ENCODE measurements at regions not wholly inside any gene's neighbourhood (a gene's known extent, or its start where the extent isn't known, plus 50 kb on each side); places are given as distances from the start of the nearest gene placed in this dataset.

GRCh38 chr6:67886036-67886707 lies 748.9 kb upstream of the ADGRB3 start:
- intact Hi-C loops (cut with micrococcal nuclease; ENCODE audit: unreplicated experiment) = no loop called here
- POLR2A ChIA-PET (ENCODE audit: low non-redundant PET) = no interaction called here
- Histone ChIP-seq H3K4me1 (ENCODE audit: insufficient read depth, low read length, poor library complexity, severe bottlenecking) (no peaks in the 10 kb centered on the region), H3K27ac (ENCODE audit: low read depth, low read length, poor library complexity, severe bottlenecking) (no peak overlapping the region), H3K4me3 (ENCODE audit: low read depth, low read length, poor library complexity, severe bottlenecking) (no peak overlapping the region), H3K36me3 (ENCODE audit: insufficient read depth, low read length, poor library complexity, severe bottlenecking) (no peaks in the 10 kb centered on the region), H3K27me3 (replicated peaks; ENCODE audit: insufficient read depth, low read depth, low read length, poor library complexity) (no peaks in the 10 kb centered on the region), H3K9me3 (ENCODE audit: low read depth, low read length, poor library complexity, severe bottlenecking) (no peaks in the 10 kb centered on the region)
- DNase-seq (ENCODE audit: low spot score) = no peak
- TF ChIP-seq EZH2 (IDR thresholded peaks at IDR 0.05; ENCODE audit: borderline replicate concordance, low read depth, low read length, poor library complexity, severe bottlenecking) (no peak), CTCF (conservative IDR thresholded peaks at IDR 0.05; ENCODE audit: low read depth, low read length) (no peak)
- CTCF ChIA-PET = no interaction called here
- no TSS peak for BruUV-seq (replicated peaks)

- CTCF ChIA-PET = no interaction called here
These were observed 749.7 kb upstream of the ADGRB3 start for GRCh38 chr6:67885081-67886033.

GRCh38 chr6:67884442-67884841 lies 750.6 kb upstream of the ADGRB3 start:
- intact Hi-C loops (cut with micrococcal nuclease; ENCODE audit: unreplicated experiment) = no loop called here
- Histone ChIP-seq H3K27ac (ENCODE audit: low read depth, low read length, poor library complexity, severe bottlenecking) (no peak overlapping the region), H3K27me3 (replicated peaks; ENCODE audit: insufficient read depth, low read depth, low read length, poor library complexity) (no peaks in the 10 kb centered on the region), H3K36me3 (ENCODE audit: insufficient read depth, low read length, poor library complexity, severe bottlenecking) (no peaks in the 10 kb centered on the region), H3K4me1 (ENCODE audit: insufficient read depth, low read length, poor library complexity, severe bottlenecking) (no peaks in the 10 kb centered on the region), H3K9me3 (ENCODE audit: low read depth, low read length, poor library complexity, severe bottlenecking) (no peaks in the 10 kb centered on the region), H3K4me3 (ENCODE audit: low read depth, low read length, poor library complexity, severe bottlenecking) (no peak overlapping the region)
- ChIA-PET CTCF (no interaction called here), POLR2A (ENCODE audit: low non-redundant PET) (no interaction called here)
- TF ChIP-seq CTCF (conservative IDR thresholded peaks at IDR 0.05; ENCODE audit: low read depth, low read length) (no peak), EZH2 (IDR thresholded peaks at IDR 0.05; ENCODE audit: borderline replicate concordance, low read depth, low read length, poor library complexity, severe bottlenecking) (no peak)
- DNase-seq (ENCODE audit: low spot score) = no peak
- BruUV-seq (replicated peaks) = no TSS peak

More at GRCh38 chr6:67885081-67886033, 749.7 kb upstream of the ADGRB3 start:
- Histone ChIP-seq H3K4me3 (ENCODE audit: low read depth, low read length, poor library complexity, severe bottlenecking) (no peak overlapping the region), H3K36me3 (ENCODE audit: insufficient read depth, low read length, poor library complexity, severe bottlenecking) (no peaks in the 10 kb centered on the region), H3K9me3 (ENCODE audit: low read depth, low read length, poor library complexity, severe bottlenecking) (no peaks in the 10 kb centered on the region), H3K27me3 (replicated peaks; ENCODE audit: insufficient read depth, low read depth, low read length, poor library complexity) (no peaks in the 10 kb centered on the region), H3K27ac (ENCODE audit: low read depth, low read length, poor library complexity, severe bottlenecking) (no peak overlapping the region), H3K4me1 (ENCODE audit: insufficient read depth, low read length, poor library complexity, severe bottlenecking) (no peaks in the 10 kb centered on the region)
- BruUV-seq (replicated peaks) = no TSS peak
- intact Hi-C loops (cut with micrococcal nuclease; ENCODE audit: unreplicated experiment) = no loop called here
- DNase-seq (ENCODE audit: low spot score) = no peak
- TF ChIP-seq CTCF (conservative IDR thresholded peaks at IDR 0.05; ENCODE audit: low read depth, low read length) (no peak), EZH2 (IDR thresholded peaks at IDR 0.05; ENCODE audit: borderline replicate concordance, low read depth, low read length, poor library complexity, severe bottlenecking) (no peak)
- POLR2A ChIA-PET (ENCODE audit: low non-redundant PET) = no interaction called here

Measured in A673 (cell line).